CD14-positive monocyte (primary cell): ENCODE measurements at regions not wholly inside any gene's neighbourhood (a gene's known extent, or its start where the extent isn't known, plus 50 kb on each side); places are given as distances from the start of the nearest gene placed in this dataset.

Experiments used
- DNase-seq, 3 donors: peaks; one replicate each; pipeline ENCODE4 v3.0.0-alpha.2; 2011 to 2022
- H2AFZ ChIP-seq: 2 replicates; pipeline ENCODE4 v1.6.0; 2012; ENCODE audit warnings: mild to moderate bottlenecking, low read depth, low read length, inconsistent platforms; ENCODE audit not compliant: insufficient read depth, poor library complexity, severe bottlenecking
- H3K27ac ChIP-seq, 2 donors: 1 replicate in 1 of 2; 2 replicates in 1 of 2; pipeline ENCODE4 v1.5.1; 2012 to 2013; ENCODE audit warnings: low read length in 2 of 2, control low read depth in 1 of 2, inconsistent platforms in 1 of 2, low read depth in 1 of 2, mild to moderate bottlenecking in 1 of 2
- H3K27me3 ChIP-seq, 2 donors: one replicate each; pipeline versions ENCODE4 v1.6.0 to v1.6.1; 2011 to 2013; ENCODE audit warnings: low read length in 2 of 2; ENCODE audit not compliant: control insufficient read depth in 2 of 2, insufficient read depth in 2 of 2
- H3K36me3 ChIP-seq, 2 donors: replicated peaks in 1 of 2; 1 replicate in 1 of 2; 2 replicates in 1 of 2; pipeline versions ENCODE4 v1.5.1 to v1.6.1; 2012 to 2013; ENCODE audit warnings: low read length in 2 of 2, control low read depth in 1 of 2, inconsistent platforms in 1 of 2, mild to moderate bottlenecking in 1 of 2; ENCODE audit not compliant: insufficient read depth in 2 of 2, control insufficient read depth in 1 of 2
- H3K4me1 ChIP-seq, 2 donors: 1 replicate in 1 of 2; 2 replicates in 1 of 2; pipeline versions ENCODE4 v1.5.1 to v1.6.1; 2012 to 2013; ENCODE audit warnings: low read length in 2 of 2, control low read depth in 1 of 2, inconsistent platforms in 1 of 2, mild to moderate bottlenecking in 1 of 2, moderate library complexity in 1 of 2; ENCODE audit not compliant: insufficient read depth in 2 of 2, control insufficient read depth in 1 of 2
- H3K4me2 ChIP-seq: replicated peaks from 2 replicates; pipeline ENCODE3; 2012; ENCODE audit warnings: low read length, moderate library complexity, mild to moderate bottlenecking; ENCODE audit not compliant: poor library complexity, severe bottlenecking; ENCODE audit errors: extremely low read depth
- H3K4me3 ChIP-seq, 3 experiments: fragments of 200-600 bp in 1 of 3; sonication (generic) in 1 of 3; replicated peaks in 1 of 3; 1 replicate in 2 of 3; 2 replicates in 1 of 3; pipeline ENCODE4 v1.5.1; 2011 to 2013; ENCODE audit warnings: low read length in 3 of 3, mild to moderate bottlenecking in 3 of 3, control low read depth in 2 of 3, low read depth in 2 of 3, inconsistent platforms in 1 of 3, moderate library complexity in 1 of 3
- H3K79me2 ChIP-seq: 2 replicates; pipeline ENCODE4 v1.6.0; 2012; ENCODE audit warnings: mild to moderate bottlenecking, control low read depth, inconsistent platforms, low read length, moderate library complexity; ENCODE audit not compliant: insufficient read depth
- H3K9ac ChIP-seq: 2 replicates; pipeline ENCODE4 v1.6.0; 2017; ENCODE audit warnings: low read length, mild to moderate bottlenecking; ENCODE audit not compliant: insufficient read depth, poor library complexity, severe bottlenecking
- H3K9me3 ChIP-seq, 2 donors: replicated peaks in 1 of 2; 1 replicate in 1 of 2; 2 replicates in 1 of 2; pipeline versions ENCODE4 v1.5.1 to v1.6.1; 2012 to 2013; ENCODE audit warnings: low read length in 2 of 2, control low read depth in 1 of 2; ENCODE audit not compliant: control insufficient read depth in 1 of 2, insufficient read depth in 1 of 2
- H4K20me1 ChIP-seq: 2 replicates; pipeline ENCODE4 v1.6.0; 2012; ENCODE audit warnings: mild to moderate bottlenecking, low read length, control low read depth, moderate library complexity; ENCODE audit not compliant: insufficient read depth
- H3K27ac Mint-ChIP-seq, 7 donors: one replicate each; pipeline ENCODE4 v1.8.0; 2020; ENCODE audit warnings: mild to moderate bottlenecking in 7 of 7, mixed read lengths in 7 of 7, moderate library complexity in 6 of 7, inconsistent platforms in 2 of 7
- H3K27me3 Mint-ChIP-seq, 3 donors: one replicate each; pipeline ENCODE4 v1.8.0; 2021 to 2022; ENCODE audit warnings: low read depth in 3 of 3, mild to moderate bottlenecking in 3 of 3, mixed read lengths in 3 of 3, moderate library complexity in 3 of 3, inconsistent platforms in 1 of 3
- H3K36me3 Mint-ChIP-seq, 2 donors: one replicate each; pipeline ENCODE4 v1.8.0; 2020; ENCODE audit warnings: mixed read lengths in 2 of 2, inconsistent platforms in 1 of 2, mild to moderate bottlenecking in 1 of 2
- H3K4me1 Mint-ChIP-seq: one replicate; pipeline ENCODE4 v1.8.0; 2020; ENCODE audit warnings: mild to moderate bottlenecking, mixed read lengths
- H3K4me3 Mint-ChIP-seq, 2 donors: one replicate each; pipeline ENCODE4 v1.8.0; 2020; ENCODE audit warnings: mild to moderate bottlenecking in 2 of 2, mixed read lengths in 2 of 2, moderate library complexity in 1 of 2
- H3K9me3 Mint-ChIP-seq, 7 donors: one replicate each; pipeline ENCODE4 v1.8.0; 2020 to 2022; ENCODE audit warnings: mixed read lengths in 7 of 7, mild to moderate bottlenecking in 6 of 7, moderate library complexity in 6 of 7, inconsistent platforms in 2 of 7
- CTCF ChIP-seq: fragments of 200-600 bp; IDR thresholded peaks from one replicate; pipeline ENCODE4 v1.8.0; 2022; ENCODE audit warnings: antibody characterized with exemption, mild to moderate bottlenecking
- WGBS: methylation state at CpG from one replicate; pipeline ENCODE4 v1.1.5; 2013; ENCODE audit warnings: missing lambda C conversion rate; ENCODE audit not compliant: insufficient coverage; 5-methylcytosine and 5-hydroxymethylcytosine counted together
- intact Hi-C, 2 donors: fragments of 100-400 bp; cut with micrococcal nuclease; formaldehyde crosslinking; loops; one replicate each; pipeline versions ENCODE4 v1.15.0 to v1.15.1; 2023

- no peaks in the 10 kb centered on the region for H3K9me3 ChIP-seq
- no peaks in the 10 kb centered on the region for H3K36me3 ChIP-seq
- no peak overlapping the region for H3K4me3 ChIP-seq
- no peaks in the 10 kb centered on the region for H3K4me1 ChIP-seq
- H3K27me3 ChIP-seq = no peaks in the 10 kb centered on the region
- no peak for TF ChIP-seq CTCF
- H3K9ac ChIP-seq = no peak overlapping the region
- peaks cover 0 to 3% (median 0%) of the 10 kb centered on the region in 3 donors for H3K27me3 Mint-ChIP-seq
- no peak overlapping the region for H3K27ac Mint-ChIP-seq
- no peaks in the 10 kb centered on the region for H3K9me3 Mint-ChIP-seq
- no peaks in the 10 kb centered on the region for H3K79me2 ChIP-seq
- no peak overlapping the region for H2AFZ ChIP-seq
- intact Hi-C loops = no loop called here
- H3K4me3 Mint-ChIP-seq = no peak overlapping the region
- no peak overlapping the region for H3K27ac ChIP-seq
- no peaks in the 10 kb centered on the region for H3K36me3 Mint-ChIP-seq
- H4K20me1 ChIP-seq = no peaks in the 10 kb centered on the region
- DNase-seq = no peak
- H3K4me2 ChIP-seq = no peak overlapping the region
- WGBS = 83% methylated on average over 1 of the region's 1 CpG
- no peaks in the 10 kb centered on the region for H3K4me1 Mint-ChIP-seq
Observed at GRCh38 chr10:57696641-57697040, 571.1 kb downstream of the IPMK start.

- Mint-ChIP-seq H3K4me3 (no peak overlapping the region), H3K27ac (no peak overlapping the region), H3K9me3 (peaks cover 0 to 1% (median 0%) of the 10 kb centered on the region in 7 donors), H3K4me1 (no peaks in the 10 kb centered on the region), H3K36me3 (no peaks in the 10 kb centered on the region), H3K27me3 (peaks cover 0 to 3% (median 0%) of the 10 kb centered on the region in 3 donors)
- H3K9me3 ChIP-seq = no peaks in the 10 kb centered on the region
- no peak overlapping the region for H3K4me2 ChIP-seq
- no peak for TF ChIP-seq CTCF
- H4K20me1 ChIP-seq = no peaks in the 10 kb centered on the region
- intact Hi-C loops = no loop called here
- 100% methylated on average over 1 of the region's 3 CpGs for WGBS
- H3K27ac ChIP-seq = no peak overlapping the region
- no peaks in the 10 kb centered on the region for H3K4me1 ChIP-seq
- no peak for DNase-seq
- no peaks in the 10 kb centered on the region for H3K79me2 ChIP-seq
- H2AFZ ChIP-seq = no peak overlapping the region
- H3K4me3 ChIP-seq = no peak overlapping the region
- no peaks in the 10 kb centered on the region for H3K27me3 ChIP-seq
- H3K9ac ChIP-seq = no peak overlapping the region
- H3K36me3 ChIP-seq = no peaks in the 10 kb centered on the region
Observed at GRCh38 chr10:57694956-57695608, 572.6 kb downstream of the IPMK start.
